Caco-2 (cell line): ENCODE measurements at regions not wholly inside any gene's neighbourhood (a gene's known extent, or its start where the extent isn't known, plus 50 kb on each side); places are given as distances from the start of the nearest gene placed in this dataset.

Experiments used
- BruUV-seq: library from RNA; stranded (reverse); fragments of 400-500 nt; replicated peaks from 2 replicates; lab custom pipeline; 2021; lab: Mats Ljungman, UMichigan
- CTCF ChIA-PET: fragments of 300-600 bp; sonication (Branson Sonifier 250); formaldehyde crosslinking; loops from one replicate; lab custom pipeline; 2022; ENCODE audit warnings: antibody characterized with exemption; lab: Charles Lee
- POLR2A ChIA-PET: fragments of 300-600 bp; sonication (Branson Sonifier 250); formaldehyde crosslinking; loops from one replicate; lab custom pipeline; 2022; ENCODE audit warnings: antibody characterized with exemption; lab: Charles Lee
- DNase-seq, 2 experiments: peaks; one replicate each; pipeline versions ENCODE4 v3.0.0 to v3.0.0-alpha.2; 2020 to 2022
- H3K27me3 ChIP-seq: replicated peaks from 2 replicates; pipeline ENCODE4 v1.6.0; 2011; ENCODE audit warnings: low read length; ENCODE audit not compliant: control insufficient read depth, insufficient read depth
- H3K36me3 ChIP-seq: 2 replicates; pipeline ENCODE4 v1.5.1; 2011; ENCODE audit warnings: low read length; ENCODE audit not compliant: control insufficient read depth, insufficient read depth
- H3K4me1 ChIP-seq: fragments of 250-450 bp; sonication (Bioruptor Pico); 2 replicates; pipeline ENCODE4 v1.5.1; 2020; ENCODE audit warnings: mild to moderate bottlenecking
- H3K4me3 ChIP-seq: 2 replicates; pipeline ENCODE4 v1.5.1; 2011; ENCODE audit warnings: low read depth, mild to moderate bottlenecking, control low read depth, low read length
- H3K9me3 ChIP-seq: fragments of 250-450 bp; sonication (Bioruptor Pico); 2 replicates; pipeline ENCODE4 v1.5.1; 2020; ENCODE audit warnings: mild to moderate bottlenecking, moderate library complexity
- H3K27ac Mint-ChIP-seq: one replicate; pipeline ENCODE4 v1.8.0; 2022; ENCODE audit warnings: mixed read lengths; ENCODE audit not compliant: unreplicated experiment
- H3K27me3 Mint-ChIP-seq: one replicate; pipeline ENCODE4 v1.8.0; 2022; ENCODE audit warnings: mixed read lengths; ENCODE audit not compliant: insufficient read depth, unreplicated experiment
- H3K36me3 Mint-ChIP-seq: one replicate; pipeline ENCODE4 v1.8.0; 2022; ENCODE audit warnings: mild to moderate bottlenecking, mixed read lengths; ENCODE audit not compliant: insufficient read depth, unreplicated experiment
- H3K4me1 Mint-ChIP-seq: one replicate; pipeline ENCODE4 v1.8.0; 2022; ENCODE audit warnings: low read depth, mixed read lengths; ENCODE audit not compliant: unreplicated experiment
- H3K4me3 Mint-ChIP-seq: one replicate; pipeline ENCODE4 v1.8.0; 2022; ENCODE audit warnings: mild to moderate bottlenecking, moderate library complexity, mixed read lengths; ENCODE audit not compliant: unreplicated experiment
- H3K9me3 Mint-ChIP-seq: one replicate; pipeline ENCODE4 v1.8.0; 2022; ENCODE audit warnings: mixed read lengths; ENCODE audit not compliant: unreplicated experiment
- intact Hi-C: fragments of 100-400 bp; cut with micrococcal nuclease; formaldehyde crosslinking; loops from one replicate; pipeline ENCODE4 v1.10.0; 2022; ENCODE audit not compliant: unreplicated experiment
- TF ChIP-seq, protein P1 (sequence below), 2 experiments: fragments of 200-600 bp in 1 of 2; IDR thresholded peaks; 1 replicate in 1 of 2; 2 replicates in 1 of 2; pipeline versions ENCODE4 v1.5.1 to v1.8.0; 2011 to 2022; ENCODE audit warnings: antibody characterized with exemption in 1 of 2, control low read depth in 1 of 2, inconsistent platforms in 1 of 2, low read depth in 1 of 2, low read length in 1 of 2, mild to moderate bottlenecking in 1 of 2, moderate library complexity in 1 of 2; ENCODE audit not compliant: insufficient read depth in 1 of 2, severe bottlenecking in 1 of 2, unreplicated experiment in 1 of 2

DNA sequence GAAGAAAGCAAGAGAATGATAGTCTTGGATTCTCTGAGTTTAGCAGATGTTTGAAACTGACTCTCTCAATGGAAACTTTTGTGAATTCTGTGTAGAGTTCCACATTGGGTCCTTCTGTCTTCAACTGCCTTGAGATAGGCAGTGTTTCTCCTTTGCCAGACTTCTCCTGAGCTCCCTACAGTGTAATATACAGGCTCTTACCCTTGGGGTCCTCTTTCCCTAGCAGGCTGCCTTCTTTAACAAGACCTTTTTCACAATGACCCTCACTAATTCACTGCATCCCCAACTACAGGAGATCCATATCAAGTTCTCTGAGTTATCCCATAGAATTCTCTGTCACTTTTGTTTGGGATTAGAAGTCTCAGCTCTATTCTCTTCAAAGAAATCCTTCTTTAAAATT is 513.0 kb downstream of the XIRP2 start:
- no peaks in the 10 kb centered on the region for H3K36me3 Mint-ChIP-seq
- no peak for DNase-seq
- CTCF ChIA-PET = no interaction called here

DNA sequence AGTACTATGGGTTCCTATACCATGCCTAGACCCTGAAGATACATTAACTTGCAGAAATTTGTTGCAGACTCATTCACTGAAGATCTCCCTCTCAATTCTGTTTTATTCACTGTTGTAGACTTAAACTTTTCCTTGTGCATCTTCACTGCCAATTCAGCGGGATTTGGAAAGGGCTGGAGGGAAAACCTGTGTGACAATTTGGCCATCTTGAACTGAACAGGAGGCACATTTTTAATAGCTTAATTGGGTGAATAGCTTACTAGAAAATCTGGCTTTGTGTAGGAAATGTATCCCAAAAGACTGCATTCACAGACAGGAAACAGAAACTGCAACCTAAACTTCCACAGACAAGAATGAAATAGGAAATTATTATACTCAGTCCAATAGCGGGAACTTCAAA is 512.3 kb downstream of the XIRP2 start:
- CTCF ChIA-PET = no interaction called here

More for the DNA sequence above, 513.0 kb downstream of the XIRP2 start:
- no peaks in the 10 kb centered on the region for H3K9me3 Mint-ChIP-seq
- Histone ChIP-seq H3K9me3 (no peaks in the 10 kb centered on the region), H3K36me3 (no peaks in the 10 kb centered on the region), H3K27me3 (no peaks in the 10 kb centered on the region), H3K4me1 (no peaks in the 10 kb centered on the region), H3K4me3 (no peak overlapping the region)
- H3K4me1 Mint-ChIP-seq = no peaks in the 10 kb centered on the region
- BruUV-seq = no TSS peak
- no peak overlapping the region for H3K4me3 Mint-ChIP-seq
- POLR2A ChIA-PET = no interaction called here
- no peak overlapping the region for H3K27ac Mint-ChIP-seq
- intact Hi-C loops = no loop called here
- peaks cover 6% of the 10 kb centered on the region for H3K27me3 Mint-ChIP-seq
- TF ChIP-seq, protein P1, sequence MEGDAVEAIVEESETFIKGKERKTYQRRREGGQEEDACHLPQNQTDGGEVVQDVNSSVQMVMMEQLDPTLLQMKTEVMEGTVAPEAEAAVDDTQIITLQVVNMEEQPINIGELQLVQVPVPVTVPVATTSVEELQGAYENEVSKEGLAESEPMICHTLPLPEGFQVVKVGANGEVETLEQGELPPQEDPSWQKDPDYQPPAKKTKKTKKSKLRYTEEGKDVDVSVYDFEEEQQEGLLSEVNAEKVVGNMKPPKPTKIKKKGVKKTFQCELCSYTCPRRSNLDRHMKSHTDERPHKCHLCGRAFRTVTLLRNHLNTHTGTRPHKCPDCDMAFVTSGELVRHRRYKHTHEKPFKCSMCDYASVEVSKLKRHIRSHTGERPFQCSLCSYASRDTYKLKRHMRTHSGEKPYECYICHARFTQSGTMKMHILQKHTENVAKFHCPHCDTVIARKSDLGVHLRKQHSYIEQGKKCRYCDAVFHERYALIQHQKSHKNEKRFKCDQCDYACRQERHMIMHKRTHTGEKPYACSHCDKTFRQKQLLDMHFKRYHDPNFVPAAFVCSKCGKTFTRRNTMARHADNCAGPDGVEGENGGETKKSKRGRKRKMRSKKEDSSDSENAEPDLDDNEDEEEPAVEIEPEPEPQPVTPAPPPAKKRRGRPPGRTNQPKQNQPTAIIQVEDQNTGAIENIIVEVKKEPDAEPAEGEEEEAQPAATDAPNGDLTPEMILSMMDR (IDR thresholded peaks at IDR 0.05; ENCODE audit: insufficient read depth in 1 of 2, low read depth in 1 of 2, low read length in 1 of 2, severe bottlenecking in 1 of 2, unreplicated experiment in 1 of 2) = no peak

DNA sequence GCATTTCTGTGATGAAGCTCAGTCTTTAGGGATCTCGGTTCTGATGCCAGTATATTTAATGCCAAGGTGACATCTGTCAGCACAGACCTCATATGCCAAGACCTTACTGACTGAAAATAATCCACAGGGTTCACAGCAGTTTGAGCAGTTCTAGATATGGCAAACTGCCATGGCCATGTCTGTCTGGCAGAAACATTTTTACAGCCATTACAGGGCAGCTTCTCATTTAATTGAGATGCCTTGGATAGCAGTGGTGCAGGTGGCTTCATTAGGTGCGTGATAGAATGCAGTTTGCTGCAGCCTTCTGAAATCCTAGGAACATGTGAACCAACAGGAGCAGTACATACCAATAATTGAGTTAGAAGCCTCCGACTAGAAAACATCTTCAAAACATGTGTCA is 510.6 kb downstream of the XIRP2 start:
- H3K4me1 ChIP-seq = no peaks in the 10 kb centered on the region
- H3K9me3 ChIP-seq = no peaks in the 10 kb centered on the region
- ChIA-PET CTCF (no interaction called here), POLR2A (no interaction called here)
- Mint-ChIP-seq H3K36me3 (no peaks in the 10 kb centered on the region), H3K4me3 (no peak overlapping the region), H3K4me1 (no peaks in the 10 kb centered on the region), H3K27me3 (peaks cover 6% of the 10 kb centered on the region), H3K27ac (no peak overlapping the region), H3K9me3 (no peaks in the 10 kb centered on the region)
- TF ChIP-seq, protein P1 (IDR thresholded peaks at IDR 0.05; ENCODE audit: insufficient read depth in 1 of 2, low read depth in 1 of 2, low read length in 1 of 2, severe bottlenecking in 1 of 2, unreplicated experiment in 1 of 2) = no peak
- H3K27me3 ChIP-seq = no peaks in the 10 kb centered on the region
- no TSS peak for BruUV-seq
- no peak overlapping the region for H3K4me3 ChIP-seq
- no peak for DNase-seq
- intact Hi-C loops = no loop called here
- no peaks in the 10 kb centered on the region for H3K36me3 ChIP-seq

More for the DNA sequence above, 512.3 kb downstream of the XIRP2 start:
- POLR2A ChIA-PET = no interaction called here
- Histone ChIP-seq H3K9me3 (no peaks in the 10 kb centered on the region), H3K4me1 (no peaks in the 10 kb centered on the region), H3K36me3 (no peaks in the 10 kb centered on the region), H3K4me3 (no peak overlapping the region), H3K27me3 (no peaks in the 10 kb centered on the region)
- peaks cover 6% of the 10 kb centered on the region for H3K27me3 Mint-ChIP-seq
- no peak overlapping the region for H3K27ac Mint-ChIP-seq
- H3K4me3 Mint-ChIP-seq = no peak overlapping the region
- intact Hi-C loops = no loop called here
- TF ChIP-seq, protein P1 (IDR thresholded peaks at IDR 0.05; ENCODE audit: insufficient read depth in 1 of 2, low read depth in 1 of 2, low read length in 1 of 2, severe bottlenecking in 1 of 2, unreplicated experiment in 1 of 2) = no peak
- H3K9me3 Mint-ChIP-seq = no peaks in the 10 kb centered on the region
- no peaks in the 10 kb centered on the region for H3K4me1 Mint-ChIP-seq
- no peak for DNase-seq
- BruUV-seq = no TSS peak
- H3K36me3 Mint-ChIP-seq = no peaks in the 10 kb centered on the region
